ENCODE measurements at regions not wholly inside any gene's neighbourhood (a gene's known extent, or its start where the extent isn't known, plus 50 kb on each side); places are given as distances from the start of the nearest gene placed in this dataset.

- DNase-seq: no peak
Observed at GRCh38 chr2:19579461-19579860, 221.0 kb upstream of the OSR1 start.

- no peak for DNase-seq
Observed at GRCh38 chr2:19577723-19578122, 219.3 kb upstream of the OSR1 start.

DNA sequence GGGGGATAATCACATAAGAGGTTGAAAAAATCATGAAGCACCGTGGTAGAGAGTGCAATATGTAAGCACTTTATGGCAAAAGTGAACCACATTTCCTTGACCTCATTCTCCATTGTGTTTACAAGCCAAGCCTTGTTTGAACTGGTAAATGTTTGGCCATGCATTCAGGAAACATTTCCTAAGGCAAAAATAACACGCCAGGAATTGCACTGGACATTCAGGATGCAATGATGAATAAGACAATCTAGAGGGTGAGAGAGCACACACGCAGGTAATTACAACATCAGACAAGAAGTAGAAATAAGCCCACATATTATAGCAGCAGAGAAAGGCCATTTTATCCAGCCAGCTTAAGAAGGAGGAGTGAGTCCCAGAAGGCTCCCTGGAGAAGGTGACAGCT lies 218.0 kb upstream of the OSR1 start:
- no peak for DNase-seq

- DNase-seq: no peak
Observed at GRCh38 chr2:19575641-19576040, 217.2 kb upstream of the OSR1 start.

DNA sequence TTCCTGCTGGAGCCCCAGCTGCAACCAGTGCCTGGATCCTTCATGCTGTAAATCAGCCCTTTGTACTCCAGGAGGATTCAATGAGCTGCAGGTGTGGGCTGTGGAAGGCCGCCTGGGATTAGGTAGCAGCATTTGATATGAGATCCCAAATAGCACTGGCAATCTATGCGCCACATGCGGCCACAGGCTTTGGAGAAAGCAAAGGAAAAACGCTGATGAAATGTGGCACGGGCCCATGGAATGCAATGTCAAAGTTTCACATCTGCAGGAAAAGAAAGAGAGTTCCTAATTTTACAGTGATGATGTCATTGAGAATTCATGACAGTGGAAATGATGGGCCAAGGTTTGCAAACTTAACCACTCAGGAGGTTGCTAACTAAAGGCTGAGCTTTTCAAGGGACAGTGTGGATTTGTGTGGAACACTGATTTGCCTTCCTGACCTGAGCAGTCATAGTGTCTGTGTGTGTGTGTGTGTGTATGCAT lies 216.4 kb upstream of the OSR1 start:
- DNase-seq: no peak

DNA sequence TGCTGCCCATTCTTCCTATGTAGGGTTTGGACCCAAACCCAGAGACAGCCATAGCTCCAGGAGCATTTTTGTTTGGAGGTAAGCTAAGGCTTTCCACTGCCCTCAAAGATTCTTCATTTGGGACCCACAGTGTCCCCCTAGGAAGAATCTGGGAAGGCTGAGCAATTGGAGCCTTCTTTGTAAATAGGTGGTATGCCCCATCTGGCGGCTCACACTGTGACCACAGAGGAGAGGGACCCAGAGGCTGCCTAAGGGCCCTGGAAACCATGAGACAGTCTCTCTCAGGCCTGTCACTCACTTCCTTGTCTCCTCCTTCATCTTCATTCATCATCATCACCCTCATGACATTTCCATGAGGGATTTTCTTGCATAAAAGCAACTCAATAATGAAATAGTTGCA lies 215.4 kb upstream of the OSR1 start:
- no peak for DNase-seq

GRCh38 chr2:19571773-19572172 lies 213.3 kb upstream of the OSR1 start:
- DNase-seq: no peak

DNA sequence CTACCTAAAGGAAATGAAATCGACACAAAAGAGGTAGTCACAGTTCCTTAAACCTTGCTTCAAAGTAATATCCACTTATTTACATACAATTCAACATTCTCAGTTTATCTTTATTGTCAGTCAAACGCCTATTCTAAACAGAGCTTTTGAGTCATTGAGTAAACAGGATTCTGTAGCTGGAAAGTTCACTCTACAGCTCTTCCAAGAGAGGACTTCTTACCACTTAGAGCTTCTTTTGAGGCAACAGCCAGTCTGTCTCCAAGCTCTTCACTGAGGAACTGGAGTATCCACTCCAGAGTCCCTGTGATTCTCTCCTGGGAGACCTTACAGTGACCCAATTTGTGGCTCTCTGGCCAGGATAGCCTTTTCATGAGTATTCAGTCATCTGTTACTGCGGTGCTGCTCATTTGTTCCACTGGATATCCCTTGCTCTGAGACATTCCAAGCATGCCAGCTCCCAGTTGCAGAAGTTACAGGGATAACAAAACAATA lies 210.9 kb upstream of the OSR1 start:
- no peak for DNase-seq

DNA sequence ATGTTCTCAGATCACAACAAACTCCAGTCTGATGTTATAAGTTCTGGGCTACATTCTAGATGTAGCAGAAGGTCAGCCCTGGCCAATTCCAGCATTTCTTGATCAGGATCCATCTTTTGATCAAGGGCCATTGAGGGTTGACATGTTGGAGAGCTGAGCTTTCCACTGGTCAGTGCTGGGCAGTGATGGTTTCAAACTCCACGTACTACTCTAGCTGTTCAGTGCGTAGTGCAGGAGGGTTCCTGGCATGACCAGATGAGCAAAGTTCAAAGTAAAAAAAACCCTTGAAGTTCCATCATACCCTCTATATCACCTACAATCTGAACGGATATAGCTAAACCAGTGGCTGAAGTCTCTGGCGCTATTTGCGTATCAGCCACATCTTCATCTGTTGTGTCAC lies 210.4 kb upstream of the OSR1 start:
- no peak for DNase-seq

GRCh38 chr2:19560785-19561184 lies 202.4 kb upstream of the OSR1 start:
- DNase-seq: no peak

DNA sequence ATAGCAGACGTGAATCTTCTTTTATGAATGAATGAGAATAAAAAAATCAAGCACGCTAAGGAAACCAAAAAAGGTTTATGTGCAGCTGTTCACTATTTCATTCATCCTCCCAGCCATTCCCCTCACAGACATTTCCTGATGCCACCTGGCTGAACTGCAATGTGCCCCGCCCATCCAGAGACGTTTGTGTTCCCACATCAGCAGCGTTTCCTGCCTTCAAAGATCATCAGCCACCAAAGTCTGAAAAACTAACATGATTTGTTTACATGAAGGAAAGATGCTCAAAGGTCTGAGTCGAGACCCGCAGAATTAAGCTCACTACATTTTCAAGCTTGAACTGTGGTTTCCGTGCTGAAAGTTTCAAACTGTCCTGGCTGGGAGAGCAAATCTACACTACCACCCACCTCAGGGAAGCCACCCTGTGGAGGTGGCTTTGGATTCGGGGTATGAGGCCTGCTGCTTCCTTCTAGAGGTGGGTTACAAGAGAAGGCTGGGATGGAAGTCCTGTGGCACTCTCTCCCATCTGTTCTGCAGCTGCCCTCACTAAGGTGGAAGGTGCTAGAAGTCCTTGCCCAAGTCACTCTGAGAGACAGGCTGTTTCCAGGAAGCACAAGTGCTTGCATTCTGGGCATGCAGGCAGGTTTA lies 201.3 kb upstream of the OSR1 start:
- no peak for DNase-seq

DNA sequence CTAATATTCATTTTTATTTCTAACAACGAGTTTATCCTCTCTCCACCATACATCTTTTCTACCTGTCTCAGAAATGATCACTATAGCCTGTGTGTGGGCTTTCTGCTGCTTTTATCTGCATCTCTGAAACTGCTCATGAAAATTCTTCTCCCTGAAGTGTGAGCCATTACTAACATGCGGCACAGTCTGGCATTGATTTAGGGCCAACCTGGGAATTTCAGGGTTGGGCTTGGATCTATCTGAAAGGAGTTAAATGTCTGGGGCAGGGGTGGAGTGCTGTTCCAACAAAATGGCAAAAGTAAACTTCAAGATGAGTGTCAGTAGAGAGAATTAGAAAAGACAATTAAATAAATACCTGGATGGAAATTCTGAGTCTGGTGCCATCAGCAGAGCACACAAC lies 198.2 kb upstream of the OSR1 start:
- no peak for DNase-seq

DNA sequence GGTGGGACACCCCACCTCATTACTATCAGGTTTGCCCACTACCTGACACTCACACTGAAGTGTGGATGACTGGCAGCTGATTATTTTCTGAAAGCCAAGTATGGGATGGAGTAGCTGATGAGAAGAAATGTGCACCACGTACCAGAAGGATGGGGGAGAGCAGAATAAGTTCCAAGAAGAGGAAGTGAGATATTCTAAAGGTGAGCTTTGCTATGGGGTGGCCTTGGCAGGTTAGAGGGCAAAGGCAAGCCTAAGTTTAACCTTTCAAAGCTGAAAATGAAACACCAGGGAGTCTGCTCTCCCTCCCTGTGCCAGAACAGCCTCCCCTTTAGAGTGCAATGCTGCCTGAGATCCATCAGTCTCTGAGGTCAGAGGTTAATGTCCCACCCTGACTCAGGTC lies 196.1 kb upstream of the OSR1 start:
- DNase-seq: no peak

- no peak for DNase-seq
Observed at GRCh38 chr2:19552270-19552669, 193.8 kb upstream of the OSR1 start.

DNA sequence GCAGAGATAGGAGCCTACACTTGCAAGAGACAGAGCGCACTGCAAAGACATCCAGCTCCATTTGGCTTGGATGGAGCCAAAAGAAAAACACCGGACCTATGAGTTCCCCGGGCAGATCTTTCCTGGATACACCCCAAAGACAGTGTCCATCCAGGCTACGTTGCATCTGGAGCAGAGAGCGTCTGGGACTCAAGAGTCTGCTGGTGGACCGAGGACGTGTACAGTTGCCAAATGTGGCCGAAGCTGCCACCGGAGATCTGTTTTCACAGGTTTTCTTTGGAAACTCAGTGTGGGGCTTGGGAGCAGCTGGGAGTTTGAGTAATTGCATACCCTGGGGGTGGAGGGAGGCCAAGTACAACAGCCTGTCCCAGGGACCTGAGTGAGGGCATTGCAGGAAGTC lies 192.3 kb upstream of the OSR1 start:
- DNase-seq: no peak

DNA sequence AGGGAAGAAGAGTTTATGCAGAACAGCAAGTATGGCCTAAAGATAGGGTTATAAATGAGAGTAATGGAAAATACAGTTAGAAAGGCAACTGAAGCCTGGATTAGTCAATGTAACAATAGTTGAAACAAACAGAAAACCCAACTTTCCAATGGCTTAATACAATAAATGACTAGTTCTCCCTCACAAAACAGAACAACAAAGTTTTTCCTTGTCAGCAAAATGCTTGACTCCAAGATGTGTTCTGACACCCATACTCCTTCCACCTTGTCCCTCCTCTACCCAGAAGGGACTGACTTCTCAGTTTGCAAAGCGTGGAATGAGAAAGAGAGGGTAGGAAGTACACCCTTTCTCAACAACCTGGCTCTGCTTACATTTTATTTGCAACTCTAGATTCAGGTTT lies 191.4 kb upstream of the OSR1 start:
- DNase-seq: no peak

GRCh38 chr2:19548116-19548515 lies 189.7 kb upstream of the OSR1 start:
- no peak for DNase-seq

- no peak for DNase-seq
Observed at GRCh38 chr2:19547321-19547720, 188.9 kb upstream of the OSR1 start.

DNA sequence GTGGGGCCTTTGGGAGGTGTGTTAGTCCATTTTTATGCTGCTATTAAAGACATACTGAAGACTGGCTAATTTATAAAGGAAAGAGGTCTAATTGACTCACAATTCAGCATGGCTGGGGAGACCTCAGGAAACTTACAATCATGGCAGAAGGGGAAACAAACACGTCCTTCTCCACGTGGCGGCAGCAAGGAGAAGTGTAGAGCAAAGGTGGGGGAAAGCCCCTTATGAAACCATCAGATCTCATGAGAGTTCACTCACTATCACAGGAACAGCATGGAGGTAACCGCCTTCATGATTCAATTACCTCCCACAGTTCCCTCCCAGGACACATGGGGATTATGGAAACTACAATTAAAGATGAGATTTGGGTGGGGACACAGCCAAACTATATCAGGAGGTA lies 187.1 kb upstream of the OSR1 start:
- DNase-seq: no peak

DNA sequence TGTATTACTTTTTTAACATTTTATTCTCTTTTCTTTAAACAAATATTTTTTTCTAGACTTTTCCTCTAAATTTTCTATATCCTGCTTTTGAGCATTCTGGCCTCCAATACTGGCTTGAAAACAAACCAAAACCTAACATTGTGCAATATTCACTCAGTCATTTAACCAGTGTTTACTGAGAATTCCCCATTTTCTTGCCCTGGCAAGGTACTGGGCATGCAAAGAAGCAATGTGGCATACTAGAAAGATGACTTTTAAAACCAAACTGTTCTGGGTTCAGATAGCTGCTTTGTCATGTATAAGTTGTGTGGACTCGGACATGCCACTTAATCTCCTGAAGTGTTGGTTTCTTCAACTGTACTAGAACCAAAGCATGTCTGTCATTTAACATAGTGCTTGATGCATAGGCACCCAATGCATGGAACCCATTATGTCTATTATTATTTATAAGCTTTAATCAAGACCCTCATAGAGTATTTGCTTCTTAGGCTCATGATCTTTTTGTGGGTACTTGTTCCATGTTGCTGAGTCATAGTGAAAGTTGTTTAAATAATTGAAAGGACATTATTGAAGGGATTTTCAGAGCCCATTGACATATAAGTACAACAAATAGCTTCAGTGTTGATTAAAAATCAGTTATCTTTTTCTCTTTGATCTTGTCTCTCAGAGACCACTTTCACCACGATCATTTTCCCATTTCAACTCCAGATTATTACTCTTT lies 185.4 kb upstream of the OSR1 start:
- no peak for DNase-seq

DNA sequence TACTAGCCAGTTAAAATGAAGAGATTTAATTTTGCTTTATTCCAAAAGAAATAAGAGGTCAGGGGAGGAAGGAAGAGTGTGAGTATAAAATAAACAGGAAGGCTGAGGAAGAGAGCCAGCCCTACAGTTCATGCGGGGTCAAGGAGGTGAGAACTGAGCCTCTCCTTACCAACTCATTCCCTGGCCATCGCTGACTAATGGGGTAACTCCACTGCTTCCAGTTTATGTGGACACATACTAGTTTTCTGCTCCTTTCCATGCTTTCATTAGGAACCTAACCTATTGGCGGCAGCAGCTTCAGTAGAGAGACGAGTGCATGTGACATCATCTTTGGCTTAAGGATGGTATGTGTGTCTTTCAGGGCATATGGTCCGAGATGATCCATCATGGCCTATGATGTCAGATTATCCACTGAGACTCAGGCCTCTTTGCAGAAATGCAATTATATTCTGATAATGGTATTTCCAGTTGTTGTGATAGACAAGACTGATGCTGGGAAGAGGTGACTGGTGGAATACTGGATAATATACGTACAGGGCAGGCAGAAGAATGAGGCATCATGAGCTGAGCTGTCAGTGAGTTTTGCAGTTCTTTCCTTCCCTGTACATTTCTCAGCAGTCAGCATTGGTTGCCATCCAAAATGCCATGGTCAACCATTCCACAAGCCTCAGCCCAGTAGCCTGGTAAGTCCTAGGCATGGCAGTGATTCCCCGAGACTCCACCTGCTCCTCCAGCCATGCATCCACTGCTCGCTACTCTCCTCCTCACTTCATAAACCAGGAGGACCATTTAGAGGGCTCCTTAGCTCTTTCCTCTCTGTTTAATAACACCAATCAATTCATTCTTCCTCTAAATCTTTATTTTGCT lies 184.6 kb upstream of the OSR1 start:
- DNase-seq: no peak

DNA sequence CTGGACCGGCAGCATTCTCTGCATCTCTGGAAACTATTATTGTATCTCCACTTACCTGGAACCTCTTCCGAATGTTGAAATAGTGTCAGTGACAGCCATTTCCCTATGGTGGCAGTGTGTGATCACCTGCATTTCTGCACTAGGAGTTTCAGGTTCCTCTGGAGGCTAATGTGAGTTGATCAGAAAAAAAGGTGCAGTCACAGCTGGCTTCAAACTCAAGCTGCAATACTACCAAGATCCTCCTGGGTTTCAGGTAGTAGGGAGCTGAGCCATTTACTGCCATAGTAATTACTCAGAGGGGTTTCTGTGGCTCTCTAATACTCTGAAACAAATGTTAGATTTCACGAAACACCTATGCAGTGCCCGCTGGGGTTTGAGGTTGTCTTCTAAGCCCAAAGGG lies 183.5 kb upstream of the OSR1 start:
- DNase-seq: no peak

DNA sequence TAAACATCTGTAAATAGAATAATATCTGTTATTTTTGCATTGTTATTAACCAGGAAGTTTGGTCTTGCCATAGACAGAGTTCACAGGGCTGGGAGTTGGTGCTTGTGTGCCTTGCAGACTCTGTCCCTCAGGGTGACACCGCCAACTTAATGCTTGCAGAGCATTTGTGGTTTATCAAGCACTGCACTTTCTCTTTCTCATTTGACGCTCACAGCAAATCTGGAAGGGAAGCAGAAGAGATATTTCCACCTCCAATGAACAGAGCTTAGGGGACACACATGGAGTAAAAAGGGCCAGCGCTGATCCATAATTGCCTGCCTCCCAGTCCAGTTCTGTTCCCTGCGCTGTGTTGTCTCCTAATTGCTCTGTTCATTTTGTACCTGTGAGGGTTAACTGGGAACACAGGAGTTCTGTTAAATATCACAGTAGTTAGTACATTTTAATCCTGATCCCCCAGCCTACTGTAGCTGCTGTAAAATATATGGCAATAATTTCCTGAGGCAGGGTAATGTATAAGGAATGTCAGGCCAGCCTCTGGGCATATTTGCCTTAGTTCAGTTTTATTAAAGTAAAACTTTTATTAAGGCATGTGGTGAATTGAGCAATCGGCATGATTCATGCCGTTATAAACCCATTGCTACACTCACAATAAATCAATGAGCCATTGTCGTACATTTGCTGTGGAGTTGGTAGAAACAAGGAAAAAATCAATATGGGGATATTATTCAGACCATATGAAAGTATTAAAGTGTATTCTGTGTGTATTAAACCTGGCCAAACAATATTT lies 182.5 kb upstream of the OSR1 start:
- no peak for DNase-seq

Data from CD4-positive, alpha-beta T cell treated with Interferon gamma for 1 hour (primary cell).